ENCODE measurements at regions not wholly inside any gene's neighbourhood (a gene's known extent, or its start where the extent isn't known, plus 50 kb on each side); places are given as distances from the start of the nearest gene placed in this dataset.

DNA sequence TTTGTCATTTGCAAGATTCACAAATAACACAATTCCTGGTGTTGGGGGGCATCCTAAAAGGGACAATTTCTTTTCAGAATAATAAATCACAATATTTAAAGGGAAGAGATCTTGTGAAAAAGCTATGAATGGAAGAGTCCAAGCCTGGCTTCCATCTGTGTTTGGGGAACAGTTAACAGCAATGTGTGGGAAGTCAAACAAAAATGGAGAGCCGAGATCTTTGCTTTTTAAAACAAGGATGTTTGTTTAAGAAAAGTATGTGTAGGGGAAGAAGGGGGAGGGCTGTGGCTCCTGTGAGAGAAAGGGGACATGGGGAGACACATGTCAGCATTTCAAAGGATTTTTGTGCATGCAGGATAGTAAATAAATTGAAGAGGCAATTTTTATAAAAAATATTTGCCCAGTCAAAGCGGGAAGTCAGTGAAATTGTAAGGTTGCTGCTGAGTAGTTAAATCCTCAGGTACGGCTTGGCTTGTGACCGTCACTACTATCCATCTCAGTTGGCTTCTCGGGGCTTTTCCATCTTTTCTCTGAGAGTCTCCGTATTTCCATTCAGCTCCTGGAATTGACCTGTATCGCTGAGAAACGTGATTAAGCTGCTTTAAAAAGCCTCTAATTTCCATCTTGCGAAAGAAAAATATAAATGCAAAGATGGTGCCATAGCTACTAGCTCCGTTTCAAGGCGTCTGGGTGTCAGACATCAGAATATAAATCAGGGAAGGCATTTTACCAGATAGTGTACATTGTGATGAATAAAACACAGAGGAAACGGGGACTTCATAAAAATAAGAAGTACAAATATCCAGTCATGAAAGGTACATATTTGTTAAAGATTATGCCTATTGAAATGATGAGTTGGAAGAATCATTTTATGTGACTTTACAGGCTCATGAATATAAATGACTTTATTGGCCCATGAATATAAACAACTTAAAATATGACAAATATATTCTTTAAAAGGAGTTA is 52.9 kb upstream of the VCAN start:
- Histone ChIP-seq H3K27me3 (no peaks in the 10 kb centered on the region), H3K4me1 (no peaks in the 10 kb centered on the region), H3K36me3 (no peaks in the 10 kb centered on the region), H3K9me3 (no peaks in the 10 kb centered on the region), H3K4me3 (no peak overlapping the region), H3K27ac (no peak overlapping the region)
- TF ChIP-seq POLR2A (IDR thresholded peaks at IDR 0.05): no peak
- TF ChIP-seq, protein P1, sequence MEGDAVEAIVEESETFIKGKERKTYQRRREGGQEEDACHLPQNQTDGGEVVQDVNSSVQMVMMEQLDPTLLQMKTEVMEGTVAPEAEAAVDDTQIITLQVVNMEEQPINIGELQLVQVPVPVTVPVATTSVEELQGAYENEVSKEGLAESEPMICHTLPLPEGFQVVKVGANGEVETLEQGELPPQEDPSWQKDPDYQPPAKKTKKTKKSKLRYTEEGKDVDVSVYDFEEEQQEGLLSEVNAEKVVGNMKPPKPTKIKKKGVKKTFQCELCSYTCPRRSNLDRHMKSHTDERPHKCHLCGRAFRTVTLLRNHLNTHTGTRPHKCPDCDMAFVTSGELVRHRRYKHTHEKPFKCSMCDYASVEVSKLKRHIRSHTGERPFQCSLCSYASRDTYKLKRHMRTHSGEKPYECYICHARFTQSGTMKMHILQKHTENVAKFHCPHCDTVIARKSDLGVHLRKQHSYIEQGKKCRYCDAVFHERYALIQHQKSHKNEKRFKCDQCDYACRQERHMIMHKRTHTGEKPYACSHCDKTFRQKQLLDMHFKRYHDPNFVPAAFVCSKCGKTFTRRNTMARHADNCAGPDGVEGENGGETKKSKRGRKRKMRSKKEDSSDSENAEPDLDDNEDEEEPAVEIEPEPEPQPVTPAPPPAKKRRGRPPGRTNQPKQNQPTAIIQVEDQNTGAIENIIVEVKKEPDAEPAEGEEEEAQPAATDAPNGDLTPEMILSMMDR (IDR thresholded peaks at IDR 0.05): no peak
- intact Hi-C loops (cut with DNase I): no loop called here
- WGBS, 4 donors: 86 to 90% (median 89%) methylated on average over 12 of the region's 12 CpGs
- DNase-seq (no peak), ATAC-seq (no peak)

All from heart left ventricle (tissue), 16 donors.